ENCODE measurements at regions not wholly inside any gene's neighbourhood (a gene's known extent, or its start where the extent isn't known, plus 50 kb on each side); places are given as distances from the start of the nearest gene placed in this dataset.

DNA sequence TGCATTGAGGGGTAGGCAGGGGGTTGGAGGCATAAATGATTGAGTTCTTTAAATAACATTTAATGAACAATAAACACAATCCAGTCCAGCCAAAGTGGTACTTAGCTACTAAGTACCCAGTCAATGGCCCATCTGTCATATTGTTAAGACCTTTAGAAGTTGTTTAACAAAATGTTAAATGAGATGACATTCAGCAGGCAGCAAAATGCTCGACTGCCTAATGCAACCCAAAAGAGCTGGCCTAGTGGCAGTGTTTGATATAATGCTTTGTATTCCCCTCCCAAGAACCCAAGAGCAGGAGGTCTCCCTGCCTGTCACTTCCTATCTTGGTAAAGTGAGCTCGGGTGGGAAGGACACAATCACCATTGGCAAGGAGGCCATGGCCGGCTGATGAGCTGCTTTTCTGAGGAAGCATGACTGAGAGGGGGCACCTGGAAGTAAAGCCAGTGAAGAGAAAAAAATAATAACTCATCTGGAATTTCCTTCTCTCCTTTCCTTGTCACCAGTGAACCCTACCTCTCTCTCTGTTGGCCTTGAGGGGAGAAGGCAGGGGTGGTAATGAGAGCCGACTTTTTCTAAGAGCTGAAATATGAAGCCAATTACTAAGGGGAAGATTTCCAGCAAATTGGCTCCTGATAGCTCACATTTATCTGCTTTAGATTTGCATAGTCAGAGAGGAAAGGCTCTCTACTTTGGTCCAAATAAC lies 140.6 kb downstream of the C1D start:
- ATAC-seq (replicated peaks) (no peak), DNase-seq (no peak)
- H3K36me3 Mint-ChIP-seq (ENCODE audit: insufficient read depth), result no peaks in the 10 kb centered on the region
- no peak overlapping the region for H3K27ac Mint-ChIP-seq
- H3K27me3 Mint-ChIP-seq, result peaks cover 27 to 29% of the 10 kb centered on the region in 2 donors
- H3K4me1 Mint-ChIP-seq (ENCODE audit: low read depth in 2 of 2), result no peaks in the 10 kb centered on the region
- no peak overlapping the region for H3K4me3 Mint-ChIP-seq
- H3K9me3 Mint-ChIP-seq, result no peaks in the 10 kb centered on the region

DNA sequence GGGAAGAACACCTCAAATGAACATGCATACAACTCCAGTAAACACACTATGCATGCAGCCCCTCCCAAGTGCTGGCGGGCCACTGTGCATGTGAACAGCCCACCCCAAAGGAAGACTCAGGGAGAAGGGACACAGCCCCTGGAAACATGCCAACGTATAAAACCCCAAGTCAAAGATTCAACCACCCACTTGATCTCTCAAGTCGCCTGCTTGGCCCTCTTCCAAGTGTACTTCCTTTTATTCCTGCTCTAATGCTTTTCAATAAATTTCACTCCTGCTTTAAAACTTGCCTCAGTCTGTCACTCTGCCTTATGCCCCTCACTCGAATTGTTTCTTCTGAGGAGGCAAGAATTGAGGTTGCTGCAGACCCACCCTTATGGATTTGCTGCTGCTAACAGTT lies 139.1 kb downstream of the C1D start:
- no peak overlapping the region for H3K4me3 Mint-ChIP-seq
- H3K4me1 Mint-ChIP-seq (ENCODE audit: low read depth in 2 of 2), result no peaks in the 10 kb centered on the region
- no peaks in the 10 kb centered on the region for H3K9me3 Mint-ChIP-seq
- no peaks in the 10 kb centered on the region for H3K36me3 Mint-ChIP-seq (ENCODE audit: insufficient read depth)
- ATAC-seq (replicated peaks), result no peak
- DNase-seq, result no peak
- H3K27ac Mint-ChIP-seq, result no peak overlapping the region
- H3K27me3 Mint-ChIP-seq, result peaks cover 17 to 29% of the 10 kb centered on the region in 2 donors

- Mint-ChIP-seq H3K27ac (no peak overlapping the region), H3K9me3 (no peaks in the 10 kb centered on the region), H3K4me1 (ENCODE audit: low read depth in 2 of 2) (no peaks in the 10 kb centered on the region), H3K4me3 (no peak overlapping the region), H3K27me3 (peaks cover 9 to 21% of the 10 kb centered on the region in 2 donors), H3K36me3 (ENCODE audit: insufficient read depth) (no peaks in the 10 kb centered on the region)
- DNase-seq (no peak), ATAC-seq (replicated peaks) (no peak)
Observed at GRCh38 chr2:67927501-67927900, 135.3 kb downstream of the C1D start.

GRCh38 chr2:67930156-67930555 lies 132.6 kb downstream of the C1D start:
- no peak overlapping the region for H3K4me3 Mint-ChIP-seq
- H3K27ac Mint-ChIP-seq, result no peak overlapping the region
- H3K27me3 Mint-ChIP-seq, result peaks cover 11 to 17% of the 10 kb centered on the region in 2 donors
- no peaks in the 10 kb centered on the region for H3K9me3 Mint-ChIP-seq
- no peaks in the 10 kb centered on the region for H3K36me3 Mint-ChIP-seq (ENCODE audit: insufficient read depth)
- no peaks in the 10 kb centered on the region for H3K4me1 Mint-ChIP-seq (ENCODE audit: low read depth in 2 of 2)
- no peak for DNase-seq
- ATAC-seq (replicated peaks), result no peak

- no peaks in the 10 kb centered on the region for H3K4me1 Mint-ChIP-seq (ENCODE audit: low read depth in 2 of 2)
- no peak overlapping the region for H3K27ac Mint-ChIP-seq
- ATAC-seq (replicated peaks) (no peak), DNase-seq (no peak)
- H3K36me3 Mint-ChIP-seq (ENCODE audit: insufficient read depth), result no peaks in the 10 kb centered on the region
- peaks cover 33 to 37% of the 10 kb centered on the region in 2 donors for H3K27me3 Mint-ChIP-seq
- no peaks in the 10 kb centered on the region for H3K9me3 Mint-ChIP-seq
- no peak overlapping the region for H3K4me3 Mint-ChIP-seq
Observed at GRCh38 chr2:67936969-67937368, 125.8 kb downstream of the C1D start.

- Mint-ChIP-seq H3K36me3 (ENCODE audit: insufficient read depth) (no peaks in the 10 kb centered on the region), H3K4me1 (ENCODE audit: low read depth in 2 of 2) (no peaks in the 10 kb centered on the region), H3K9me3 (peaks cover 2 to 3% of the 10 kb centered on the region in 2 donors), H3K4me3 (no peak overlapping the region), H3K27ac (no peak overlapping the region), H3K27me3 (peaks cover 36 to 37% of the 10 kb centered on the region in 2 donors)
- DNase-seq (no peak), ATAC-seq (replicated peaks) (no peak)
Observed at GRCh38 chr2:67938053-67938452, 124.8 kb downstream of the C1D start.

GRCh38 chr2:67945056-67945455 lies 117.7 kb downstream of the C1D start:
- Mint-ChIP-seq H3K27me3 (peaks cover 32 to 45% of the 10 kb centered on the region in 2 donors), H3K4me3 (no peak overlapping the region), H3K36me3 (ENCODE audit: insufficient read depth) (no peaks in the 10 kb centered on the region), H3K27ac (no peak overlapping the region), H3K4me1 (ENCODE audit: low read depth in 2 of 2) (no peaks in the 10 kb centered on the region), H3K9me3 (peaks cover 2 to 7% of the 10 kb centered on the region in 2 donors)
- no peak for ATAC-seq (replicated peaks)
- no peak for DNase-seq

GRCh38 chr2:67945940-67946339 lies 116.9 kb downstream of the C1D start:
- no peak overlapping the region for H3K27ac Mint-ChIP-seq
- H3K9me3 Mint-ChIP-seq, result peaks cover 2 to 7% of the 10 kb centered on the region in 2 donors
- ATAC-seq (replicated peaks) (no peak), DNase-seq (no peak)
- H3K4me1 Mint-ChIP-seq (ENCODE audit: low read depth in 2 of 2), result peaks cover 3% of the 10 kb centered on the region in 2 donors
- H3K36me3 Mint-ChIP-seq (ENCODE audit: insufficient read depth), result no peaks in the 10 kb centered on the region
- no peak overlapping the region for H3K4me3 Mint-ChIP-seq
- peaks cover 24 to 37% of the 10 kb centered on the region in 2 donors for H3K27me3 Mint-ChIP-seq

DNA sequence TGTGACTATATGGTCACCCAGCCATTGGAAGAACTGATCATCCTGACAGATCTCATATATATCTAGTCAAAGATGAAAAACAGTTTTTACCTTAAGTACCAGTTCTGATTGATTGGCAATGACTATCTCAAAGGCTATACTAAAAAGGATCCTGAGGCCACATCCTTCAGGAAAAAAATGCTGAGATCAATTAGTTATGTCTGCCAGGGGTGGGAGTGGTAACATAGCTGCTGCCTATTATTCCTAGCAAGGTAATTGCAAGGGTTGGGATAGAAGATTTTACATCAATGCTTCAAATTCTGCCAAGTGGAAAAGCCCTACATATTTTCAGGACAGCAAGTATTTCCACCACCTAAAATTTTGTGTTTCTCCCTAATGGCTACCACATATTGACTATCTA lies 114.7 kb downstream of the C1D start:
- no peak overlapping the region for H3K4me3 Mint-ChIP-seq
- H3K36me3 Mint-ChIP-seq (ENCODE audit: insufficient read depth), result no peaks in the 10 kb centered on the region
- ATAC-seq (replicated peaks), result no peak
- peaks cover 0 to 4% of the 10 kb centered on the region in 2 donors for H3K9me3 Mint-ChIP-seq
- no peak overlapping the region for H3K27ac Mint-ChIP-seq
- H3K4me1 Mint-ChIP-seq (ENCODE audit: low read depth in 2 of 2), result peaks cover 5% of the 10 kb centered on the region in 2 donors
- no peak for DNase-seq
- H3K27me3 Mint-ChIP-seq, result peaks cover 19 to 24% of the 10 kb centered on the region in 2 donors

DNA sequence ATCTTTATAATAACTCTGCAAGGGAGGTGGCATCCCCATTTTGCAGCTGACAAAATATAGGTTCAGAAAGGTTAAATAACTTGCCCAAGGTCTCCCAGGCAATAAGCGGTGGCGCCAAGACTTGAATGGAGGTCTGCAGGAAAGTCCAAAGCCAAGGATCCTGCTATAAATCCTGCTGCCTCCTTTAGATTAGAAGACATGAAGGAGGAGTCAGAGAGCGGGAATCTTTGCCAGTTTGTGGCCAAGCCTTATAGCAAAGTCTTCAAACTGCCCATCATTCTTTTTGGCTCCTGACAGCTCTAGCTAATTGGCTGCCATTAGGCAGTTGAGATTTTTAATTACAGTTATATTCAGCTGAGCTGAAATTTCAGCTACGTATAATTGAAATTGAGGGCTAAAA lies 114.3 kb downstream of the C1D start:
- ATAC-seq (replicated peaks) (no peak), DNase-seq (no peak)
- Mint-ChIP-seq H3K36me3 (ENCODE audit: insufficient read depth) (no peaks in the 10 kb centered on the region), H3K4me1 (ENCODE audit: low read depth in 2 of 2) (peaks cover 5% of the 10 kb centered on the region in 2 donors), H3K27ac (no peak overlapping the region), H3K9me3 (no peaks in the 10 kb centered on the region), H3K4me3 (no peak overlapping the region), H3K27me3 (peaks cover 14 to 19% of the 10 kb centered on the region in 2 donors)

- H3K4me3 Mint-ChIP-seq, result no peak overlapping the region
- peaks cover 8 to 16% of the 10 kb centered on the region in 2 donors for H3K27me3 Mint-ChIP-seq
- DNase-seq, result no peak
- ATAC-seq (replicated peaks), result no peak
- H3K9me3 Mint-ChIP-seq, result no peaks in the 10 kb centered on the region
- peaks cover 5% of the 10 kb centered on the region in 2 donors for H3K4me1 Mint-ChIP-seq (ENCODE audit: low read depth in 2 of 2)
- no peaks in the 10 kb centered on the region for H3K36me3 Mint-ChIP-seq (ENCODE audit: insufficient read depth)
- H3K27ac Mint-ChIP-seq, result no peak overlapping the region
Observed at GRCh38 chr2:67950018-67950417, 112.8 kb downstream of the C1D start.

GRCh38 chr2:67950919-67951318 lies 111.9 kb downstream of the C1D start:
- ATAC-seq (replicated peaks) (no peak), DNase-seq (no peak)
- peak overlapping the region; percentile 20 to 47 for H3K27ac Mint-ChIP-seq
- no peaks in the 10 kb centered on the region for H3K9me3 Mint-ChIP-seq
- H3K36me3 Mint-ChIP-seq (ENCODE audit: insufficient read depth), result no peaks in the 10 kb centered on the region
- peaks cover 16 to 24% of the 10 kb centered on the region in 2 donors for H3K27me3 Mint-ChIP-seq
- H3K4me1 Mint-ChIP-seq (ENCODE audit: low read depth in 2 of 2), result peaks cover 5% of the 10 kb centered on the region in 2 donors
- peak overlapping the region; percentile 9 to 55 for H3K4me3 Mint-ChIP-seq

DNA sequence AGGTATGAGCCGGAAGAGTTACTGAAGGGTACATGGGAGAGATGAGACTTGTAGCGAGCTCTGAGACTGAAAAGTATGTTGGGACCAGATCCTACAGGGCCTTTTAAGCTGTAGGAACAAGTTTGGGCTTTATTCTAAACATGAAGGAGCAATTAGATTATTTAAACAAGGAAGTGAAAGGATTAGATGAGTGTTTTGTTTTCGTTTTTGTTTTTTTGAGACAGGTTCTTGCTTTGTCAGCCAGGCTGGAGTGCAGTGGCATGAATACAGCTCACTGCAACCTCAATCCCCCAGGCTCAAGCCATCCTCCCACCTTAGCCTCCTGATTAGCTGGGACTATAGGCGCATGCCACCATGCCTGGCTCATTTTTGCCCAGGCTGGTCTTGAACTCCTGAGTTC lies 110.7 kb downstream of the C1D start:
- peaks cover 5% of the 10 kb centered on the region in 2 donors for H3K4me1 Mint-ChIP-seq (ENCODE audit: low read depth in 2 of 2)
- H3K36me3 Mint-ChIP-seq (ENCODE audit: insufficient read depth), result no peaks in the 10 kb centered on the region
- no peaks in the 10 kb centered on the region for H3K9me3 Mint-ChIP-seq
- peaks cover 20 to 24% of the 10 kb centered on the region in 2 donors for H3K27me3 Mint-ChIP-seq
- no peak for ATAC-seq (replicated peaks)
- DNase-seq, result no peak
- no peak overlapping the region for H3K4me3 Mint-ChIP-seq
- H3K27ac Mint-ChIP-seq, result no peak overlapping the region

GRCh38 chr2:67954093-67954748 lies 108.6 kb downstream of the C1D start:
- Mint-ChIP-seq H3K4me1 (ENCODE audit: low read depth in 2 of 2) (peaks cover 5% of the 10 kb centered on the region in 2 donors), H3K36me3 (ENCODE audit: insufficient read depth) (no peaks in the 10 kb centered on the region)

More at GRCh38 chr2:67954093-67954748, 108.6 kb downstream of the C1D start:
- Mint-ChIP-seq H3K4me3 (no peak overlapping the region), H3K9me3 (peaks cover 0 to 1% of the 10 kb centered on the region in 2 donors), H3K27me3 (peaks cover 22 to 26% of the 10 kb centered on the region in 2 donors), H3K27ac (no peak overlapping the region)
- DNase-seq, result no peak
- ATAC-seq (replicated peaks), result no peak
